HepG2 (cell line): ENCODE measurements at regions not wholly inside any gene's neighbourhood (a gene's known extent, or its start where the extent isn't known, plus 50 kb on each side); places are given as distances from the start of the nearest gene placed in this dataset.

Source experiments
- CREB3 ChIP-seq: sonication (generic); formaldehyde crosslinking; IDR thresholded peaks from 2 replicates; pipeline ENCODE4 v1.5.0; 2020; ENCODE audit warnings: missing genetic modification reagents
- CREM ChIP-seq, 2 experiments: sonication (generic) in 1 of 2; formaldehyde crosslinking in 1 of 2; IDR thresholded peaks; 2 replicates each; pipeline versions ENCODE4 v1.4.0 to v1.6.1; 2016 to 2020; ENCODE audit warnings: antibody characterized with exemption in 1 of 2, mild to moderate bottlenecking in 1 of 2, missing genetic modification reagents in 1 of 2
- DNMT1 ChIP-seq: sonication (generic); formaldehyde crosslinking; IDR thresholded peaks from 2 replicates; pipeline ENCODE4 v1.5.1; 2020; ENCODE audit warnings: mild to moderate bottlenecking, missing genetic modification reagents
- FOXP1 ChIP-seq, 2 experiments: fragments of 450-650 bp in 1 of 2; IDR thresholded peaks; 2 replicates each; pipeline ENCODE4 v1.6.1; 2017 to 2018; ENCODE audit warnings: antibody characterized with exemption in 1 of 2
- HMG20A ChIP-seq: IDR thresholded peaks from 2 replicates; pipeline ENCODE4 v1.6.1; 2016; ENCODE audit warnings: borderline replicate concordance
- HNF1B ChIP-seq: sonication (generic); formaldehyde crosslinking; IDR thresholded peaks from 2 replicates; pipeline ENCODE4 v1.5.1; 2020; ENCODE audit warnings: mild to moderate bottlenecking, moderate library complexity, missing genetic modification reagents
- HOXA9 ChIP-seq: sonication (generic); formaldehyde crosslinking; IDR thresholded peaks from 2 replicates; pipeline ENCODE4 v1.8.1; 2022; ENCODE audit warnings: missing genetic modification reagents, mild to moderate bottlenecking, moderate library complexity, borderline replicate concordance
- IKZF4 ChIP-seq: sonication (generic); formaldehyde crosslinking; IDR thresholded peaks from 2 replicates; pipeline ENCODE4 v1.5.1; 2020; ENCODE audit warnings: borderline replicate concordance, mild to moderate bottlenecking, low read depth, missing genetic modification reagents; ENCODE audit errors: not compliant biosample characterization
- KAT7 ChIP-seq: IDR thresholded peaks from 2 replicates; pipeline ENCODE4 v1.6.1; 2018; ENCODE audit warnings: borderline replicate concordance, missing compliant biosample characterization
- MEIS1 ChIP-seq: sonication (generic); formaldehyde crosslinking; IDR thresholded peaks from 2 replicates; pipeline ENCODE4 v1.9.0; 2021; ENCODE audit warnings: mild to moderate bottlenecking, missing genetic modification reagents, moderate library complexity, borderline replicate concordance
- MIER2 ChIP-seq: IDR thresholded peaks from 2 replicates; pipeline ENCODE4 v1.6.1; 2016; ENCODE audit warnings: missing biosample characterization, missing genetic modification reagents
- NFATC3 ChIP-seq: sonication (generic); formaldehyde crosslinking; IDR thresholded peaks from 2 replicates; pipeline ENCODE4 v1.5.1; 2020; ENCODE audit warnings: mild to moderate bottlenecking, missing genetic modification reagents
- SMARCE1 ChIP-seq: fragments of 450-650 bp; IDR thresholded peaks from 2 replicates; pipeline ENCODE4 v1.6.1; 2017; ENCODE audit warnings: borderline replicate concordance
- SP140L ChIP-seq: sonication (generic); formaldehyde crosslinking; IDR thresholded peaks from 2 replicates; pipeline ENCODE4 v1.4.0; 2020; ENCODE audit warnings: missing genetic modification reagents, borderline replicate concordance
- TCF7L2 ChIP-seq: IDR thresholded peaks from 2 replicates; pipeline ENCODE4 v1.6.1; 2011; ENCODE audit warnings: mild to moderate bottlenecking, low read depth, low read length, moderate library complexity
- ZFP82 ChIP-seq: sonication (generic); formaldehyde crosslinking; IDR thresholded peaks from 2 replicates; pipeline ENCODE4 v1.5.1; 2020; ENCODE audit warnings: mild to moderate bottlenecking, missing genetic modification reagents, borderline replicate concordance
- ZMYM3 ChIP-seq: sonication (generic); formaldehyde crosslinking; IDR thresholded peaks from 2 replicates; pipeline ENCODE4 v1.5.1; 2020; ENCODE audit warnings: mild to moderate bottlenecking, missing genetic modification reagents
- ZNF34 ChIP-seq: sonication (generic); formaldehyde crosslinking; IDR thresholded peaks from 2 replicates; pipeline ENCODE4 v1.4.0; 2020; ENCODE audit warnings: mild to moderate bottlenecking, missing genetic modification reagents, borderline replicate concordance
- ZNF367 ChIP-seq: sonication (generic); formaldehyde crosslinking; IDR thresholded peaks from 2 replicates; pipeline ENCODE4 v1.4.0; 2020; ENCODE audit warnings: missing genetic modification reagents, borderline replicate concordance
- ZNF605 ChIP-seq: sonication (generic); formaldehyde crosslinking; IDR thresholded peaks from 2 replicates; pipeline ENCODE4 v1.8.0; 2022; ENCODE audit warnings: mild to moderate bottlenecking, missing genetic modification reagents
- ZNF687 ChIP-seq: sonication (generic); formaldehyde crosslinking; IDR thresholded peaks from 2 replicates; pipeline ENCODE4 v1.5.1; 2020; ENCODE audit warnings: mild to moderate bottlenecking, missing genetic modification reagents, moderate library complexity

GRCh38 chr18:10140461-10141282 lies 226.9 kb downstream of the VAPA start (continued):
- TF ChIP-seq HNF1B (CRISPR knock-in tag) (0 out of 2 replicates have a peak, but pooled peaks have one; percentile 31), MEIS1 (CRISPR knock-in tag) (no peak), HOXA9 (CRISPR knock-in tag) (no peak), ZNF605 (CRISPR knock-in tag) (no peak), ZNF367 (CRISPR knock-in tag) (no peak), ZNF687 (CRISPR knock-in tag) (no peak), CREB3 (CRISPR knock-in tag) (no peak), CREM (IDR thresholded peaks at IDR 0.05) (peak; percentile 37; the same call in 1 of the 2 replicates), CREM (CRISPR knock-in tag; IDR thresholded peaks at IDR 0.05) (no peak), NFATC3 (CRISPR knock-in tag) (no peak), ZFP82 (no peak), MIER2 (no peak), KAT7 (no peak), SMARCE1 (no peak), IKZF4 (CRISPR knock-in tag) (no peak), HMG20A (peak; percentile 42; the same call in 1 of the 2 replicates), ZMYM3 (CRISPR knock-in tag) (no peak), SP140L (no peak), DNMT1 (CRISPR knock-in tag) (no peak), TCF7L2 (no peak), ZNF34 (CRISPR knock-in tag) (no peak), FOXP1 (IDR thresholded peaks at IDR 0.05) (no peak), FOXP1 (CRISPR knock-in tag; IDR thresholded peaks at IDR 0.05) (peak; percentile 67)
